OCI-LY7 (cell line): ENCODE measurements at regions not wholly inside any gene's neighbourhood (a gene's known extent, or its start where the extent isn't known, plus 50 kb on each side); places are given as distances from the start of the nearest gene placed in this dataset.

Experiments used
- BruUV-seq: library from RNA; stranded (reverse); fragments of 400-500 nt; replicated peaks from 2 replicates; lab custom pipeline; 2021; lab: Mats Ljungman, UMichigan
- CTCF ChIA-PET: fragments of 300-600 bp; sonication (Branson Sonifier 250); formaldehyde crosslinking; loops from one replicate; lab custom pipeline; 2022; ENCODE audit warnings: antibody characterized with exemption; ENCODE audit not compliant: unreplicated experiment; lab: Charles Lee
- POLR2A ChIA-PET: fragments of 300-600 bp; sonication (Branson Sonifier 250); formaldehyde crosslinking; loops from one replicate; lab custom pipeline; 2022; ENCODE audit warnings: antibody characterized with exemption; lab: Charles Lee
- DNase-seq: peaks from one replicate; pipeline ENCODE4 v3.0.0-alpha.2; 2015; ENCODE audit warnings: low spot score
- H2AFZ ChIP-seq: fragments of 200-600 bp; sonication (generic), shearing (Covaris generic); 2 replicates; pipeline ENCODE4 v1.6.1; 2014; ENCODE audit warnings: mild to moderate bottlenecking, antibody characterized with exemption, low read length, moderate library complexity
- H3K27ac ChIP-seq: fragments of 200-600 bp; sonication (generic); 2 replicates; pipeline ENCODE4 v1.5.1; 2014; ENCODE audit warnings: mixed run types, low read depth, mild to moderate bottlenecking, moderate library complexity, low read length, inconsistent platforms; ENCODE audit not compliant: poor library complexity, severe bottlenecking
- H3K36me3 ChIP-seq: fragments of 200-600 bp; sonication (generic); 2 replicates; pipeline ENCODE4 v1.6.1; 2014; ENCODE audit warnings: mild to moderate bottlenecking, antibody characterized with exemption, low read length, moderate library complexity, mixed read lengths; ENCODE audit not compliant: insufficient read depth
- H3K4me1 ChIP-seq: fragments of 200-600 bp; sonication (generic); 2 replicates; pipeline ENCODE4 v1.5.1; 2014; ENCODE audit warnings: mild to moderate bottlenecking, low read length; ENCODE audit not compliant: insufficient read depth, poor library complexity, severe bottlenecking
- H3K4me2 ChIP-seq: fragments of 200-600 bp; sonication (generic); 2 replicates; pipeline ENCODE4 v1.6.1; 2014; ENCODE audit warnings: mild to moderate bottlenecking, low read length
- H3K4me3 ChIP-seq: fragments of 200-600 bp; sonication (generic); 2 replicates; pipeline ENCODE4 v1.5.1; 2014; ENCODE audit warnings: mild to moderate bottlenecking, low read depth, low read length; ENCODE audit not compliant: poor library complexity, severe bottlenecking
- H3K79me2 ChIP-seq: fragments of 200-600 bp; sonication (generic); 2 replicates; pipeline ENCODE4 v1.6.1; 2016; ENCODE audit warnings: low read depth, mild to moderate bottlenecking, low read length, moderate library complexity, mixed read lengths; ENCODE audit not compliant: insufficient read depth
- H3K9me2 ChIP-seq: fragments of 200-600 bp; sonication (generic); 2 replicates; pipeline ENCODE4 v1.6.1; 2016; ENCODE audit warnings: mild to moderate bottlenecking, low read length, mixed read lengths; ENCODE audit not compliant: insufficient read depth
- H3K9me3 ChIP-seq: fragments of 200-600 bp; sonication (generic); 2 replicates; pipeline ENCODE4 v1.6.1; 2014; ENCODE audit warnings: mild to moderate bottlenecking, mixed run types, low read length, mixed read lengths
- H4K20me1 ChIP-seq: fragments of 200-600 bp; sonication (generic); 2 replicates; pipeline ENCODE4 v1.6.1; 2014; ENCODE audit warnings: mild to moderate bottlenecking, antibody characterized with exemption, low read length, moderate library complexity, mixed read lengths; ENCODE audit not compliant: insufficient read depth
- EZH2phosphoT487 ChIP-seq: fragments of 200-600 bp; sonication (generic); IDR thresholded peaks from 2 replicates; pipeline ENCODE4 v1.6.1; 2018; ENCODE audit warnings: low read depth, borderline replicate concordance, mild to moderate bottlenecking, mixed run types, antibody characterized with exemption, low read length, moderate library complexity, mixed read lengths
- intact Hi-C: fragments of 100-400 bp; cut with micrococcal nuclease; formaldehyde crosslinking; loops from one replicate; pipeline ENCODE4 v1.10.0; 2022; ENCODE audit not compliant: unreplicated experiment
- TF ChIP-seq, protein P1 (sequence below): fragments of 200-600 bp; sonication (generic); conservative IDR thresholded peaks from 2 replicates; pipeline ENCODE4 v1.5.1; 2014; ENCODE audit warnings: mild to moderate bottlenecking, antibody characterized with exemption, low read length, moderate library complexity, mixed read lengths

DNA sequence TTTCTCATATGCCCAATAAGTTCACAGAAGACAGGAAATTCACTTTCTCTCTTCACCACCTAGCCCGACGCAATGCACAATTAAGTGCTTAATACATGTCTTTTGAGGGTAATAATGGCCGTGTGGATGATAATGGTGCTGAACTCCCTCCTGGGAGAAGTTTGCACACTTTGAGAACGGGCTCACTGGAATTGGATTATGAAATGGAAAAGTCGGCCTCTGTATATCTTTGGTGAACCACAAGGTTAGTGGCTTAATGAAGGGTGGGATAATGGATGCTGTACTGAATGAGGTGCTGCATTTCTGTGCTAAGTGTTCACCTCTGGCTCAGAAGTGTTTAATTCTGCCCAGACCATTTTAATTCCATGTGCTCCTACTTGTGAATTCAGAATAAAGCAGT, 207.5 kb downstream of the IRX2 start:
- DNase-seq: no peak
- no peaks in the 10 kb centered on the region for H3K79me2 ChIP-seq
- H2AFZ ChIP-seq: no peak overlapping the region
- BruUV-seq: no TSS peak
- H3K36me3 ChIP-seq: no peaks in the 10 kb centered on the region
- H3K27ac ChIP-seq: no peak overlapping the region
- no peak overlapping the region for H3K4me2 ChIP-seq
- POLR2A ChIA-PET: no interaction called here
- no peaks in the 10 kb centered on the region for H4K20me1 ChIP-seq
- H3K9me2 ChIP-seq: no peaks in the 10 kb centered on the region
- TF ChIP-seq, protein P1, sequence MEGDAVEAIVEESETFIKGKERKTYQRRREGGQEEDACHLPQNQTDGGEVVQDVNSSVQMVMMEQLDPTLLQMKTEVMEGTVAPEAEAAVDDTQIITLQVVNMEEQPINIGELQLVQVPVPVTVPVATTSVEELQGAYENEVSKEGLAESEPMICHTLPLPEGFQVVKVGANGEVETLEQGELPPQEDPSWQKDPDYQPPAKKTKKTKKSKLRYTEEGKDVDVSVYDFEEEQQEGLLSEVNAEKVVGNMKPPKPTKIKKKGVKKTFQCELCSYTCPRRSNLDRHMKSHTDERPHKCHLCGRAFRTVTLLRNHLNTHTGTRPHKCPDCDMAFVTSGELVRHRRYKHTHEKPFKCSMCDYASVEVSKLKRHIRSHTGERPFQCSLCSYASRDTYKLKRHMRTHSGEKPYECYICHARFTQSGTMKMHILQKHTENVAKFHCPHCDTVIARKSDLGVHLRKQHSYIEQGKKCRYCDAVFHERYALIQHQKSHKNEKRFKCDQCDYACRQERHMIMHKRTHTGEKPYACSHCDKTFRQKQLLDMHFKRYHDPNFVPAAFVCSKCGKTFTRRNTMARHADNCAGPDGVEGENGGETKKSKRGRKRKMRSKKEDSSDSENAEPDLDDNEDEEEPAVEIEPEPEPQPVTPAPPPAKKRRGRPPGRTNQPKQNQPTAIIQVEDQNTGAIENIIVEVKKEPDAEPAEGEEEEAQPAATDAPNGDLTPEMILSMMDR: no peak
- no peak for TF ChIP-seq EZH2phosphoT487
- CTCF ChIA-PET: no interaction called here
- no peak overlapping the region for H3K4me3 ChIP-seq
- no peaks in the 10 kb centered on the region for H3K4me1 ChIP-seq
- H3K9me3 ChIP-seq: no peaks in the 10 kb centered on the region
- intact Hi-C loops: no loop called here

DNA sequence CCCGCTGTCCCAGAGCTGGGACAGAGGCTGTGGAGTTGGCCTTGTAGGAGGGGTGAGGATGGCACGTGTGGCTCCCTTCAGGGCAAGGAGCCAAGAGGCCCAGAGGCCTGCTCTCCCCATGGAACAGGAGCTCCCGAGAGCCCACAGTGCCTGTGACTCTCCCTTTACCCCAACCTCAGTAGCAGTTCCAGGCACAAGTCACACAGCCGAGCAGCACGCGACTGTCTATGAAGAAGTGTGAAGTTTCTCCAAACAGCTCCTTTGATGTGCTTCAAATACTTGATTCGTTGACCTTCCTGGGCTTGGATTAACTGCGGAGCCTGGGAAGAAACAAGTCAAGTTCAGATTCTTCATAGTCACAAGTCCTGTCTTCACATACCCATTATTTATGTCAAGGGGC, 208.7 kb downstream of the IRX2 start:
- Histone ChIP-seq H3K36me3 (no peaks in the 10 kb centered on the region), H3K4me2 (no peak overlapping the region), H3K9me2 (no peaks in the 10 kb centered on the region), H3K9me3 (no peaks in the 10 kb centered on the region), H4K20me1 (no peaks in the 10 kb centered on the region), H3K79me2 (no peaks in the 10 kb centered on the region), H3K4me1 (no peaks in the 10 kb centered on the region), H3K4me3 (no peak overlapping the region), H2AFZ (no peak overlapping the region), H3K27ac (no peak overlapping the region)
- no TSS peak for BruUV-seq
- ChIA-PET POLR2A (no interaction called here), CTCF (no interaction called here)
- no peak for DNase-seq
- TF ChIP-seq, protein P1: no peak
- TF ChIP-seq EZH2phosphoT487: no peak
- intact Hi-C loops: no loop called here

DNA sequence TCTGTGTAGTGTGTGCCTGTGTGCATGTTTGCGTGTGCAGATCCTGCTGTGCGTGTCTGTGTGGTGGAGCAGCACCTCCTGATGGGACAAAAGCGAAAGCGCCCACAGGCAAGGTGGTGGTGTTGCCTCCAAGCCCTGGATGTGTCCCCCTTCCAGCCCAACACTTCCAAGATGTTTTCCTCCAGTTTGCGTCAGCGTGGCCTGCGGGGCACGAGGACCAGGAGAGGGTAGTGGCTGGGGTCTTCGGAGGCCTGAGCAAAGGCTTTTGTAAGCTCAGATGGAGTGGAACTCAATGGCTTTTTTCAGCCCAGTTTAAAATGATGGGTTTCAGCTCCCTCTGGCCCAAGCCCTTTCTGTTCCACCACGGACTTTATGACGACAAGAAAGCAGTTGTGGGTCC, 209.5 kb downstream of the IRX2 start:
- H3K9me2 ChIP-seq: no peaks in the 10 kb centered on the region
- no peaks in the 10 kb centered on the region for H3K36me3 ChIP-seq
- ChIA-PET POLR2A (no interaction called here), CTCF (no interaction called here)
- H2AFZ ChIP-seq: no peak overlapping the region
- H3K4me3 ChIP-seq: no peak overlapping the region
- no TSS peak for BruUV-seq
- no peaks in the 10 kb centered on the region for H3K4me1 ChIP-seq
- H3K79me2 ChIP-seq: no peaks in the 10 kb centered on the region
- H3K4me2 ChIP-seq: no peak overlapping the region
- intact Hi-C loops: no loop called here
- TF ChIP-seq, protein P1: no peak
- TF ChIP-seq EZH2phosphoT487: no peak
- H3K9me3 ChIP-seq: no peaks in the 10 kb centered on the region
- no peak for DNase-seq
- H3K27ac ChIP-seq: no peak overlapping the region
- no peaks in the 10 kb centered on the region for H4K20me1 ChIP-seq
